GM12878 (cell line): ENCODE measurements at regions not wholly inside any gene's neighbourhood (a gene's known extent, or its start where the extent isn't known, plus 50 kb on each side); places are given as distances from the start of the nearest gene placed in this dataset.

Experiments used
- CTCF ChIP-seq, 3 experiments: IDR thresholded peaks in 2 of 3; conservative IDR thresholded peaks in 1 of 3; 2 replicates each; pipeline ENCODE4 v1.5.1; 2011; ENCODE audit warnings: low read depth in 3 of 3, low read length in 3 of 3, mild to moderate bottlenecking in 3 of 3, control low read depth in 2 of 3, moderate library complexity in 2 of 3, inconsistent platforms in 1 of 3, mixed read lengths in 1 of 3; ENCODE audit not compliant: control insufficient read depth in 2 of 3, insufficient read depth in 1 of 3; ENCODE audit errors: extremely low read depth in 1 of 3
- JUND ChIP-seq: IDR thresholded peaks from 2 replicates; pipeline ENCODE4 v1.6.1; 2012; ENCODE audit warnings: low read depth, mild to moderate bottlenecking, low read length, improper control_type of control experiment, moderate library complexity
- POLR2A ChIP-seq: IDR thresholded peaks from 2 replicates; pipeline ENCODE4 v1.6.1; 2011; ENCODE audit warnings: low read depth, mild to moderate bottlenecking, low read length
- RFX5 ChIP-seq: IDR thresholded peaks from 2 replicates; pipeline ENCODE4 v1.6.1; 2011; ENCODE audit warnings: low read depth, low read length, improper control_type of control experiment

GRCh38 chr10:7085913-7086589 lies 324.8 kb downstream of the SFMBT2 start:
- TF ChIP-seq CTCF (IDR thresholded peaks at IDR 0.05 in 2 of 3, conservative IDR thresholded peaks at IDR 0.05 in 1 of 3; ENCODE audit: control insufficient read depth in 2 of 3, extremely low read depth in 1 of 3, insufficient read depth in 1 of 3, low read depth in 3 of 3, low read length in 3 of 3) = no peak
- no peak for TF ChIP-seq RFX5
- TF ChIP-seq JUND = no peak
- TF ChIP-seq POLR2A = no peak
